ENCODE measurements at regions not wholly inside any gene's neighbourhood (a gene's known extent, or its start where the extent isn't known, plus 50 kb on each side); places are given as distances from the start of the nearest gene placed in this dataset.
"Not testable (repeated sequence)": the region's sequence is repeated elsewhere in the genome, so short reads cannot be mapped to it uniquely, and the experiment has no call there.

GRCh38 chr16:86945166-86945900 lies 367.0 kb downstream of the FOXL1 start:
- no peak for DNase-seq

- DNase-seq = no peak
Measured at GRCh38 chr16:86946396-86946795, 368.0 kb downstream of the FOXL1 start.

GRCh38 chr16:86946981-86947380 lies 368.6 kb downstream of the FOXL1 start:
- no peak for DNase-seq

- no peak for DNase-seq
Measured at GRCh38 chr16:86948046-86948445, 369.1 kb downstream of the C16orf95 start.

GRCh38 chr16:86949116-86949515 lies 368.1 kb downstream of the C16orf95 start:
- DNase-seq = no peak

- no peak for DNase-seq
Measured at GRCh38 chr16:86949630-86950029, 367.6 kb downstream of the C16orf95 start.

- no peak for DNase-seq
Measured at GRCh38 chr16:86951041-86951822, 366.0 kb downstream of the C16orf95 start.

- no peak for DNase-seq
Measured at GRCh38 chr16:86951831-86952598, 365.2 kb downstream of the C16orf95 start.

GRCh38 chr16:86952769-86953168 lies 364.4 kb downstream of the C16orf95 start:
- no peak for DNase-seq

GRCh38 chr16:86953631-86954391 lies 363.4 kb downstream of the C16orf95 start:
- DNase-seq = no peak

GRCh38 chr16:86955136-86955855 lies 361.9 kb downstream of the C16orf95 start:
- DNase-seq = no peak

GRCh38 chr16:86956437-86956836 lies 360.8 kb downstream of the C16orf95 start:
- DNase-seq = no peak

- not testable (repeated sequence) for DNase-seq
Measured at GRCh38 chr16:86957662-86958198, 359.5 kb downstream of the C16orf95 start.

- no peak for DNase-seq
Measured at GRCh38 chr16:86958423-86958822, 358.8 kb downstream of the C16orf95 start.

- DNase-seq = no peak
Measured at GRCh38 chr16:86959091-86959651, 358.0 kb downstream of the C16orf95 start.

GRCh38 chr16:86959729-86960128 lies 357.5 kb downstream of the C16orf95 start:
- no peak for DNase-seq

GRCh38 chr16:86960266-86960665 lies 356.9 kb downstream of the C16orf95 start:
- no peak for DNase-seq

- DNase-seq = no peak
Measured at GRCh38 chr16:86961171-86961601, 356.0 kb downstream of the C16orf95 start.

- no peak for DNase-seq
Measured at GRCh38 chr16:86962259-86962658, 354.9 kb downstream of the C16orf95 start.

- no peak for DNase-seq
Measured at GRCh38 chr16:86962913-86963312, 354.3 kb downstream of the C16orf95 start.
